ENCODE measurements at regions not wholly inside any gene's neighbourhood (a gene's known extent, or its start where the extent isn't known, plus 50 kb on each side); places are given as distances from the start of the nearest gene placed in this dataset.
"Not testable (repeated sequence)": the region's sequence is repeated elsewhere in the genome, so short reads cannot be mapped to it uniquely, and the experiment has no call there.

- no peak for DNase-seq
- peak overlapping the region; percentile 28 for H3K27ac Mint-ChIP-seq
- no peak overlapping the region for H3K4me3 Mint-ChIP-seq
- H3K4me1 Mint-ChIP-seq = peaks cover 4% of the 10 kb centered on the region
- H3K9me3 Mint-ChIP-seq = no peaks in the 10 kb centered on the region
- H3K36me3 Mint-ChIP-seq = no peaks in the 10 kb centered on the region
- peaks cover 6% of the 10 kb centered on the region for H3K27me3 Mint-ChIP-seq
These were observed 197.9 kb downstream of the ICOS start for GRCh38 chr2:204134421-204134820.

GRCh38 chr2:204135752-204136151 is 199.2 kb downstream of the ICOS start:
- no peaks in the 10 kb centered on the region for H3K9me3 Mint-ChIP-seq
- H3K4me3 Mint-ChIP-seq = no peak overlapping the region
- no peak overlapping the region for H3K27ac Mint-ChIP-seq
- no peaks in the 10 kb centered on the region for H3K27me3 Mint-ChIP-seq
- peaks cover 4% of the 10 kb centered on the region for H3K4me1 Mint-ChIP-seq
- DNase-seq = no peak
- H3K36me3 Mint-ChIP-seq = no peaks in the 10 kb centered on the region

GRCh38 chr2:204138206-204138605 is 201.6 kb downstream of the ICOS start:
- Mint-ChIP-seq H3K4me3 (no peak overlapping the region), H3K36me3 (no peaks in the 10 kb centered on the region), H3K9me3 (no peaks in the 10 kb centered on the region), H3K27me3 (peaks cover 4% of the 10 kb centered on the region), H3K4me1 (peaks cover 4% of the 10 kb centered on the region), H3K27ac (no peak overlapping the region)
- no peak for DNase-seq

- Mint-ChIP-seq H3K36me3 (no peaks in the 10 kb centered on the region), H3K4me1 (peaks cover 2% of the 10 kb centered on the region), H3K9me3 (no peaks in the 10 kb centered on the region), H3K27me3 (peaks cover 8% of the 10 kb centered on the region), H3K27ac (no peak overlapping the region), H3K4me3 (no peak overlapping the region)
- DNase-seq = no peak
These were observed 203.7 kb downstream of the ICOS start for GRCh38 chr2:204140246-204140645.

- H3K27me3 Mint-ChIP-seq = peaks cover 24% of the 10 kb centered on the region
- no peaks in the 10 kb centered on the region for H3K36me3 Mint-ChIP-seq
- H3K27ac Mint-ChIP-seq = no peak overlapping the region
- no peak for DNase-seq
- peaks cover 10% of the 10 kb centered on the region for H3K4me1 Mint-ChIP-seq
- no peaks in the 10 kb centered on the region for H3K9me3 Mint-ChIP-seq
- H3K4me3 Mint-ChIP-seq = no peak overlapping the region
These were observed 206.9 kb downstream of the ICOS start for GRCh38 chr2:204143216-204144014.

GRCh38 chr2:204144492-204144891 is 207.9 kb downstream of the ICOS start:
- Mint-ChIP-seq H3K27me3 (peaks cover 35% of the 10 kb centered on the region), H3K9me3 (no peaks in the 10 kb centered on the region), H3K27ac (no peak overlapping the region), H3K4me3 (no peak overlapping the region), H3K4me1 (peaks cover 10% of the 10 kb centered on the region), H3K36me3 (no peaks in the 10 kb centered on the region)
- no peak for DNase-seq

- DNase-seq = peak; percentile 75
- H3K9me3 Mint-ChIP-seq = no peaks in the 10 kb centered on the region
- no peaks in the 10 kb centered on the region for H3K36me3 Mint-ChIP-seq
- peaks cover 37% of the 10 kb centered on the region for H3K27me3 Mint-ChIP-seq
- peak overlapping the region; percentile 75 for H3K4me3 Mint-ChIP-seq
- H3K4me1 Mint-ChIP-seq = peaks cover 10% of the 10 kb centered on the region
- H3K27ac Mint-ChIP-seq = peak overlapping the region; percentile 70
These were observed 208.7 kb downstream of the ICOS start for GRCh38 chr2:204145263-204145751.

GRCh38 chr2:204145791-204146190 is 209.2 kb downstream of the ICOS start:
- Mint-ChIP-seq H3K27ac (peak overlapping the region; percentile 70), H3K36me3 (no peaks in the 10 kb centered on the region), H3K4me3 (peak overlapping the region; percentile 75), H3K9me3 (no peaks in the 10 kb centered on the region), H3K27me3 (peaks cover 37% of the 10 kb centered on the region), H3K4me1 (peaks cover 10% of the 10 kb centered on the region)
- no peak for DNase-seq

- not testable (repeated sequence) for H3K36me3 Mint-ChIP-seq, DNase-seq, H3K9me3 Mint-ChIP-seq, H3K4me3 Mint-ChIP-seq, H3K27ac Mint-ChIP-seq
- Mint-ChIP-seq H3K27me3 (peaks cover 36% of the 10 kb centered on the region), H3K4me1 (peaks cover 10% of the 10 kb centered on the region)
These were observed 210.5 kb downstream of the ICOS start for GRCh38 chr2:204147040-204147439.

- Mint-ChIP-seq H3K36me3 (no peaks in the 10 kb centered on the region), H3K27ac (no peak overlapping the region), H3K27me3 (peaks cover 26% of the 10 kb centered on the region), H3K4me3 (no peak overlapping the region), H3K9me3 (no peaks in the 10 kb centered on the region), H3K4me1 (peaks cover 4% of the 10 kb centered on the region)
- no peak for DNase-seq
These were observed 214.2 kb downstream of the ICOS start for GRCh38 chr2:204150721-204151120.

- no peaks in the 10 kb centered on the region for H3K9me3 Mint-ChIP-seq
- no peak overlapping the region for H3K4me3 Mint-ChIP-seq
- no peak overlapping the region for H3K27ac Mint-ChIP-seq
- no peaks in the 10 kb centered on the region for H3K36me3 Mint-ChIP-seq
- no peak for DNase-seq
- H3K4me1 Mint-ChIP-seq = no peaks in the 10 kb centered on the region
- peaks cover 18% of the 10 kb centered on the region for H3K27me3 Mint-ChIP-seq
These were observed 216.1 kb downstream of the ICOS start for GRCh38 chr2:204152616-204153015.

GRCh38 chr2:204154863-204155262 is 218.3 kb downstream of the ICOS start:
- Mint-ChIP-seq H3K4me3 (no peak overlapping the region), H3K4me1 (no peaks in the 10 kb centered on the region), H3K9me3 (no peaks in the 10 kb centered on the region), H3K27me3 (no peaks in the 10 kb centered on the region), H3K36me3 (no peaks in the 10 kb centered on the region), H3K27ac (no peak overlapping the region)
- no peak for DNase-seq

GRCh38 chr2:204156456-204156855 is 219.9 kb downstream of the ICOS start:
- DNase-seq = no peak
- Mint-ChIP-seq H3K27me3 (peaks cover under 1% of the 10 kb centered on the region), H3K36me3 (no peaks in the 10 kb centered on the region), H3K27ac (no peak overlapping the region), H3K4me1 (no peaks in the 10 kb centered on the region), H3K4me3 (no peak overlapping the region), H3K9me3 (no peaks in the 10 kb centered on the region)

GRCh38 chr2:204157684-204158083 is 221.1 kb downstream of the ICOS start:
- DNase-seq = no peak
- H3K4me1 Mint-ChIP-seq = no peaks in the 10 kb centered on the region
- H3K9me3 Mint-ChIP-seq = no peaks in the 10 kb centered on the region
- no peak overlapping the region for H3K4me3 Mint-ChIP-seq
- H3K27ac Mint-ChIP-seq = no peak overlapping the region
- peaks cover 5% of the 10 kb centered on the region for H3K27me3 Mint-ChIP-seq
- no peaks in the 10 kb centered on the region for H3K36me3 Mint-ChIP-seq

GRCh38 chr2:204159526-204159925 is 223.0 kb downstream of the ICOS start:
- no peak overlapping the region for H3K4me3 Mint-ChIP-seq
- H3K36me3 Mint-ChIP-seq = no peaks in the 10 kb centered on the region
- H3K4me1 Mint-ChIP-seq = no peaks in the 10 kb centered on the region
- H3K27ac Mint-ChIP-seq = no peak overlapping the region
- H3K27me3 Mint-ChIP-seq = peaks cover 5% of the 10 kb centered on the region
- H3K9me3 Mint-ChIP-seq = no peaks in the 10 kb centered on the region
- no peak for DNase-seq

GRCh38 chr2:204160989-204161388 is 224.4 kb downstream of the ICOS start:
- no peaks in the 10 kb centered on the region for H3K36me3 Mint-ChIP-seq
- H3K27me3 Mint-ChIP-seq = peaks cover 5% of the 10 kb centered on the region
- H3K4me1 Mint-ChIP-seq = no peaks in the 10 kb centered on the region
- H3K27ac Mint-ChIP-seq = no peak overlapping the region
- H3K9me3 Mint-ChIP-seq = no peaks in the 10 kb centered on the region
- no peak overlapping the region for H3K4me3 Mint-ChIP-seq
- DNase-seq = no peak
